ENCODE measurements at regions not wholly inside any gene's neighbourhood (a gene's known extent, or its start where the extent isn't known, plus 50 kb on each side); places are given as distances from the start of the nearest gene placed in this dataset.
"Not testable (repeated sequence)": the region's sequence is repeated elsewhere in the genome, so short reads cannot be mapped to it uniquely, and the experiment has no call there.

- 26 to 28% methylated on average over 7 of the region's 7 CpGs for WGBS, 2 experiments (ENCODE audit: low coverage in 1 of 2, low lambda C conversion rate in 2 of 2, missing lambda C conversion rate in 2 of 2)
- Histone ChIP-seq H2AFZ (peak overlapping the region; percentile 95), H3K4me1 (ENCODE audit: insufficient read depth) (peaks cover 12% of the 10 kb centered on the region), H3K9me3 (ENCODE audit: low read depth) (no peaks in the 10 kb centered on the region), H3K27ac (peak overlapping the region; percentile 43), H3K4me2 (ENCODE audit: unreplicated experiment) (peak overlapping the region; percentile 87), H3F3A (ENCODE audit: insufficient read depth) (peaks cover 3% of the 10 kb centered on the region; the same call in 1 of the 2 replicates), H4K20me1 (ENCODE audit: insufficient read depth) (no peaks in the 10 kb centered on the region), H3K9ac (peak overlapping the region; percentile 25), H3K36me3 (ENCODE audit: low read depth) (no peaks in the 10 kb centered on the region), H3K9me2 (ENCODE audit: insufficient read depth) (no peaks in the 10 kb centered on the region), H3K79me2 (ENCODE audit: insufficient read depth) (no peaks in the 10 kb centered on the region), H3K27me3 (replicated peaks; ENCODE audit: insufficient read depth) (no peaks in the 10 kb centered on the region), H3K4me3 (peak overlapping the region; percentile 49)
- in situ Hi-C loops (cut with MboI) = no loop called here
- TF ChIP-seq EZH2 (IDR thresholded peaks at IDR 0.05; ENCODE audit: insufficient read depth, poor library complexity, severe bottlenecking) (no peak), EZH2phosphoT487 (IDR thresholded peaks at IDR 0.05; ENCODE audit: insufficient read depth, low read depth) (no peak)
- peak; percentile 50 for DNase-seq
Measured at GRCh38 chr7:81845744-81846241, 75.9 kb upstream of the HGF start.

- H3K4me2 ChIP-seq (ENCODE audit: unreplicated experiment); H3K9ac ChIP-seq; H3F3A ChIP-seq (ENCODE audit: insufficient read depth); H3K4me3 ChIP-seq; H3K9me2 ChIP-seq (ENCODE audit: insufficient read depth); H3K27me3 ChIP-seq (replicated peaks; ENCODE audit: insufficient read depth); H3K79me2 ChIP-seq (ENCODE audit: insufficient read depth); H3K36me3 ChIP-seq (ENCODE audit: low read depth); H3K9me3 ChIP-seq (ENCODE audit: low read depth); H3K27ac ChIP-seq; DNase-seq; H2AFZ ChIP-seq; H4K20me1 ChIP-seq (ENCODE audit: insufficient read depth); in situ Hi-C loops (cut with MboI): not testable (repeated sequence)
- peaks cover 12% of the 10 kb centered on the region for H3K4me1 ChIP-seq (ENCODE audit: insufficient read depth)
- 80 to 89% methylated on average over 2 of the region's 2 CpGs for WGBS, 2 experiments (ENCODE audit: low coverage in 1 of 2, low lambda C conversion rate in 2 of 2, missing lambda C conversion rate in 2 of 2)
Measured at GRCh38 chr7:81843657-81844056, 73.8 kb upstream of the HGF start.

DNA sequence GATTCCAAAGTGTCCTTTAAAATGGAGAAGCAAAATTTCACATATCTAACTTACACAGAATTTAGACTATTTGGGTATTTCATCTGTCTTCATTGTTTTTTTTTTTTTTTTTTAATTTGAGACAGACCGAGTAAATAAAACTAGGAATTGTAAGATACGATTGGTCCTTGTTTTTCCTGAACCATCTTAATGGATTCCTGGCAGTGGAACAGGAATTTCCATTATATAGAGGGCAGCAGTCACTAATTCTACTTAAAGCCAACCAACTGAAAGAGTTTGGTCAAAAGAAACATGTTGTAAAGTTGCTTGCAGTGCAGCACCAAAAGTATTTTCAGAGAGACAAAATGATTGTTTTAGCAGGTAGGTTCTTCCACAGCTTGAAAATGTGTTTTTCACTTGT, 72.5 kb upstream of the HGF start:
- H3K4me1 ChIP-seq (ENCODE audit: insufficient read depth) = peaks cover 12% of the 10 kb centered on the region
- WGBS, 2 experiments (ENCODE audit: low coverage in 1 of 2, low lambda C conversion rate in 2 of 2, missing lambda C conversion rate in 2 of 2) = 41 to 49% methylated on average over 2 of the region's 2 CpGs
- H3K79me2 ChIP-seq (ENCODE audit: insufficient read depth) = no peaks in the 10 kb centered on the region
- H3K9me2 ChIP-seq (ENCODE audit: insufficient read depth) = no peaks in the 10 kb centered on the region
- TF ChIP-seq EZH2 (IDR thresholded peaks at IDR 0.05; ENCODE audit: insufficient read depth, poor library complexity, severe bottlenecking) (no peak), EZH2phosphoT487 (IDR thresholded peaks at IDR 0.05; ENCODE audit: insufficient read depth, low read depth) (no peak)
- H4K20me1 ChIP-seq (ENCODE audit: insufficient read depth) = no peaks in the 10 kb centered on the region
- H3K27me3 ChIP-seq (replicated peaks; ENCODE audit: insufficient read depth) = no peaks in the 10 kb centered on the region
- H2AFZ ChIP-seq = no peak overlapping the region
- H3K36me3 ChIP-seq (ENCODE audit: low read depth) = no peaks in the 10 kb centered on the region
- H3K9me3 ChIP-seq (ENCODE audit: low read depth) = no peaks in the 10 kb centered on the region
- DNase-seq = no peak
- H3K9ac ChIP-seq = no peak overlapping the region
- no peak overlapping the region for H3K4me3 ChIP-seq
- in situ Hi-C loops (cut with MboI) = no loop called here
- no peak overlapping the region for H3K27ac ChIP-seq
- H3F3A ChIP-seq (ENCODE audit: insufficient read depth) = peaks cover 3% of the 10 kb centered on the region; the same call in 1 of the 2 replicates
- no peak overlapping the region for H3K4me2 ChIP-seq (ENCODE audit: unreplicated experiment)

DNA sequence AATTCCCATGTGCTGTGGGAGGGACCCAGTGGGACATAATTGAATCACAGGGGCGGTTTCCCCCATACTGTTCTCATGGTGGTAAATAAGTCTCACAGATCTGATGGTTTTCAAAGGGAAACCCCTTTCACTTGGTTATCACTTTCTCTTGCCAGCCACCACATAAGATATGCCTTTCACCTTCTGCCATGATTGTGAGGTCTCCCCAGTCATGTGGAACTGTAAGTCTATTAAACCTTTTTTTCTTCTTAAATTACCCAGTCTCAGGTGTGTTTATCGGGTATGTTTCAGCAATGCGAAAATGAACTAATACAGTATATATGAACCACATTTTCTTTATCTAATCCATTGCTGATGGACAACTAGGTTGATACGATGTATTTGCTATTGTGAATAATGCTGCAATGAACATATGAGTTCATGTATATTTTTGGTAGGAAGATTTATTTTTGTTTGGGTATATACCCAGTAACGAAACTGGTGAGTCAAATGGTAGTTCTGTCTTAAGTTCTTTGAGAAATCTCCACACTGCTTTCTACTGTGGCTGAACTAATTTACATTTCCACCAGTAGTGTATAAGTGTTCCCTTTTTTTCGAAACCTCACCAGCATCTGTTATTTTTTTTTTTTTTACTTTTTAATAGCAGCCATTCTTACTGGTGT, 70.0 kb upstream of the HGF start:
- no peaks in the 10 kb centered on the region for H4K20me1 ChIP-seq (ENCODE audit: insufficient read depth)
- no peaks in the 10 kb centered on the region for H3K4me1 ChIP-seq (ENCODE audit: insufficient read depth)
- no peak overlapping the region for H3K4me2 ChIP-seq (ENCODE audit: unreplicated experiment)
- H3K27ac ChIP-seq = no peak overlapping the region
- no peaks in the 10 kb centered on the region for H3K79me2 ChIP-seq (ENCODE audit: insufficient read depth)
- H3K4me3 ChIP-seq = no peak overlapping the region
- H3K9me2 ChIP-seq (ENCODE audit: insufficient read depth) = no peaks in the 10 kb centered on the region
- H3K9ac ChIP-seq = no peak overlapping the region
- no peak for DNase-seq
- no peaks in the 10 kb centered on the region for H3F3A ChIP-seq (ENCODE audit: insufficient read depth)
- H3K36me3 ChIP-seq (ENCODE audit: low read depth) = no peaks in the 10 kb centered on the region
- in situ Hi-C loops (cut with MboI) = no loop called here
- TF ChIP-seq EZH2 (IDR thresholded peaks at IDR 0.05; ENCODE audit: insufficient read depth, poor library complexity, severe bottlenecking) (no peak), EZH2phosphoT487 (IDR thresholded peaks at IDR 0.05; ENCODE audit: insufficient read depth, low read depth) (no peak)
- no peak overlapping the region for H2AFZ ChIP-seq
- 88 to 92% methylated on average over 6 of the region's 6 CpGs for WGBS, 2 experiments (ENCODE audit: low coverage in 1 of 2, low lambda C conversion rate in 2 of 2, missing lambda C conversion rate in 2 of 2)
- no peaks in the 10 kb centered on the region for H3K27me3 ChIP-seq (replicated peaks; ENCODE audit: insufficient read depth)
- no peaks in the 10 kb centered on the region for H3K9me3 ChIP-seq (ENCODE audit: low read depth)

DNA sequence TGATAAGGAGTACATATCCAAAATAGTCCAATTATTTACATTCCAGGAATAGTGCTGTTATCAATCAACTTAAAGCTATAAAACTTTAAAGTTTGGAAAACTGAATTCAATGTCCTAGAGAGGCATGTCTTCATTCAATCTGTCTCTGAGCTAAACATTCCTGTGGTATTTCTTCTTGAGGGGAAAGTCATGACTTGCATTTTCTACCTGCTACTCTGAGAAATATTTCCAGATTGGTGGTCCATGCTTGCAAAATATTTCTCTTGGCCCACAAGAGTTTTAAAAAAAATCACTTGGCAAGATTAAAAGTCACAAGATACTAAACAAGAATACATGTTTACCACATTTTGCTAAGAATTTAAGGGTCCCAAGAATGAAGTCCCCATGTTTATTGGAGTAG, 63.6 kb upstream of the HGF start:
- no peak overlapping the region for H3K27ac ChIP-seq
- no peaks in the 10 kb centered on the region for H3K36me3 ChIP-seq (ENCODE audit: low read depth)
- peak; percentile 7 for DNase-seq

More for the DNA sequence above, 63.6 kb upstream of the HGF start:
- H3K27me3 ChIP-seq (replicated peaks; ENCODE audit: insufficient read depth) = no peaks in the 10 kb centered on the region
- no peak overlapping the region for H3K4me2 ChIP-seq (ENCODE audit: unreplicated experiment)
- H3K9me3 ChIP-seq (ENCODE audit: low read depth) = peaks cover 3% of the 10 kb centered on the region
- H3K9me2 ChIP-seq (ENCODE audit: insufficient read depth) = no peaks in the 10 kb centered on the region
- H3F3A ChIP-seq (ENCODE audit: insufficient read depth) = no peaks in the 10 kb centered on the region
- no peak overlapping the region; the same call in 1 of the 2 replicates for H2AFZ ChIP-seq
- in situ Hi-C loops (cut with MboI) = no loop called here
- H4K20me1 ChIP-seq (ENCODE audit: insufficient read depth) = no peaks in the 10 kb centered on the region
- H3K4me1 ChIP-seq (ENCODE audit: insufficient read depth) = no peaks in the 10 kb centered on the region
- no peak overlapping the region for H3K9ac ChIP-seq
- no peak overlapping the region for H3K4me3 ChIP-seq
- no peaks in the 10 kb centered on the region for H3K79me2 ChIP-seq (ENCODE audit: insufficient read depth)
- TF ChIP-seq EZH2phosphoT487 (IDR thresholded peaks at IDR 0.05; ENCODE audit: insufficient read depth, low read depth) = no peak
- no peak for TF ChIP-seq EZH2 (IDR thresholded peaks at IDR 0.05; ENCODE audit: insufficient read depth, poor library complexity, severe bottlenecking)
